SK-N-SH treated with all-trans-retinoic acid at 6 μM for 48 hours (cell line): ENCODE measurements at regions not wholly inside any gene's neighbourhood (a gene's known extent, or its start where the extent isn't known, plus 50 kb on each side); places are given as distances from the start of the nearest gene placed in this dataset.

Experiments
- ATAC-seq: fragments of 200-7000 bp; cut with Tn5 transposase; 3 replicates; pipeline ENCODE4 v1.9.1; 2020; ENCODE audit warnings: mild to moderate bottlenecking, moderate library complexity
- ARNTL ChIP-seq: fragments of 450-650 bp; formaldehyde crosslinking; IDR thresholded peaks from 2 replicates; pipeline ENCODE4 v1.5.0; 2020; ENCODE audit warnings: low read depth, mild to moderate bottlenecking, moderate library complexity, borderline replicate concordance
- BACH2 ChIP-seq: fragments of 250-450 bp; sonication (Bioruptor Pico); IDR thresholded peaks from 2 replicates; pipeline ENCODE4 v1.9.0; 2021; ENCODE audit warnings: mild to moderate bottlenecking, borderline replicate concordance
- ESRRG ChIP-seq: fragments of 250-450 bp; sonication (Bioruptor Pico); IDR thresholded peaks from 2 replicates; pipeline ENCODE4 v1.6.1; 2021; ENCODE audit warnings: mild to moderate bottlenecking
- GLIS3 ChIP-seq: fragments of 250-450 bp; sonication (Bioruptor Pico); IDR thresholded peaks from 2 replicates; pipeline ENCODE4 v1.5.0; 2020; ENCODE audit warnings: mild to moderate bottlenecking, moderate library complexity
- OSR1 ChIP-seq: fragments of 250-450 bp; sonication (Bioruptor Pico); IDR thresholded peaks from 2 replicates; pipeline ENCODE4 v1.8.0; 2022; ENCODE audit warnings: moderate library complexity, mild to moderate bottlenecking, inconsistent platforms
- RARB ChIP-seq: fragments of 250-450 bp; sonication (Bioruptor Pico); IDR thresholded peaks from 2 replicates; pipeline ENCODE4 v1.8.0; 2021; ENCODE audit warnings: mild to moderate bottlenecking, moderate library complexity
- TCF4 ChIP-seq: fragments of 250-450 bp; sonication (Bioruptor Pico); IDR thresholded peaks from 2 replicates; pipeline ENCODE4 v1.8.0; 2021; ENCODE audit warnings: mild to moderate bottlenecking, moderate library complexity, borderline replicate concordance
- TOX ChIP-seq: fragments of 250-450 bp; sonication (Bioruptor Pico); IDR thresholded peaks from 2 replicates; pipeline ENCODE4 v1.8.0; 2021; ENCODE audit warnings: mild to moderate bottlenecking, moderate library complexity, borderline replicate concordance
- ZC3H10 ChIP-seq: fragments of 250-450 bp; sonication (Bioruptor Pico); IDR thresholded peaks from 2 replicates; pipeline ENCODE4 v1.5.1; 2021; ENCODE audit warnings: mild to moderate bottlenecking, moderate library complexity
- ZFP3 ChIP-seq: fragments of 250-450 bp; sonication (Bioruptor Pico); IDR thresholded peaks from 2 replicates; pipeline ENCODE4 v1.5.0; 2020; ENCODE audit warnings: mild to moderate bottlenecking, moderate library complexity
- ZFP30 ChIP-seq: fragments of 450-650 bp; formaldehyde crosslinking; IDR thresholded peaks from 2 replicates; pipeline ENCODE4 v1.5.0; 2022; ENCODE audit warnings: mild to moderate bottlenecking, moderate library complexity
- ZNF565 ChIP-seq: fragments of 450-650 bp; formaldehyde crosslinking; conservative IDR thresholded peaks from 2 replicates; pipeline ENCODE4 v1.5.0; 2020; ENCODE audit warnings: low read depth, mild to moderate bottlenecking, moderate library complexity
- ZNF70 ChIP-seq: fragments of 450-650 bp; formaldehyde crosslinking; IDR thresholded peaks from 2 replicates; pipeline ENCODE4 v1.5.0; 2020; ENCODE audit warnings: mild to moderate bottlenecking, moderate library complexity
- TF ChIP-seq, protein P1 (sequence below): fragments of 250-450 bp; sonication (Bioruptor Pico); IDR thresholded peaks from 2 replicates; pipeline ENCODE4 v1.5.0; 2020; ENCODE audit warnings: mild to moderate bottlenecking, moderate library complexity
- TF ChIP-seq, protein P2 (sequence below): fragments of 250-450 bp; sonication (Bioruptor Pico); IDR thresholded peaks from 2 replicates; pipeline ENCODE4 v1.5.1; 2020; ENCODE audit warnings: low read depth, mild to moderate bottlenecking, moderate library complexity
- TF ChIP-seq, protein P3 (sequence below): fragments of 250-450 bp; sonication (Bioruptor Pico); IDR thresholded peaks from 2 replicates; pipeline ENCODE4 v1.5.1; 2021; ENCODE audit warnings: mild to moderate bottlenecking, moderate library complexity
- TF ChIP-seq, protein P4 (sequence below): fragments of 250-450 bp; sonication (Bioruptor Pico); IDR thresholded peaks from 2 replicates; pipeline ENCODE4 v1.8.0; 2020; ENCODE audit warnings: mild to moderate bottlenecking, moderate library complexity, borderline replicate concordance

DNA sequence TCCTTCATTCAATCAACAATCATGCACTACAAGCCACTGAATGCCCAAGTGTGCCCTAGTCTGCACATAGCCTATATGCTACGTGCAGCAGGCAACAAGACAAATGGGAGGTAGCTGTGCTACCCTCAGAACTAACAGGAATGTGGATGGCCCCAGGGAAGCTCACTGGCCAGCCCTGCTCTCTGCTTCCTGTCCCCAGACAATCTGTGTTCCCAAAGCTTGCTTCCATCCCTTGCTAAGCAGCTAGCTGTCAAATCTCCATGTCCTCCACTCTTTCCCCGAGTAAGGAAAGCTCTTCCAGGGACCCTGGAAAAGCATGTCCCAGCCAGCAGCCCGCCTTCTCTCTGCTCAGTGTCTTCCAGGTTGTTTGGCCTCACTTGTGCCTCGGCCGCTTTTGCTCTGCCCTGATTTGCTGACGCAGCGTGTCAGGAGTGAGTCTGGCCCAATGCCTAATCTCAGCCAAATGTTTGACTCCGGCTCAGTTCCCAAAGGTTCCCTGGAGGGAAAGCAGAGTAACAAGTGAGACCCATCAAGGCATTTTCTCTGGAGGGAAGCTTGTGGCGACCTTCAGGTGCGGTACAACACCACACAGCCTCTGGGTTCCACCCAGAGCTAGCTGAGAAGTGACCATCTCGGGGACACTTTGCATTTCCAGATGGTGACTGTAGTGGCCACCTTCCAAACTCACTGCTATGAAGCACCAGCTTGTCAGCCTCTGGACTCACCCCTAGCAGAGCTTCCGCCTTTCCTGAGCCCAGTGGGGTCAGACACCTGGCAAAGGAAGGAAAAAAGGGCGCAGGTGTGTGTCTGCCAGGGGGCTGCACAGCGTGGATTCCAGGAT, 243.4 kb downstream of the RHOU start:
- TF ChIP-seq ARNTL (CRISPR knock-in tag) (no peak), TCF4 (no peak), ZC3H10 (CRISPR knock-in tag) (no peak), ZNF565 (CRISPR knock-in tag) (no peak), TOX (CRISPR knock-in tag) (no peak), ZFP3 (CRISPR knock-in tag) (no peak), GLIS3 (no peak), ZNF70 (no peak), OSR1 (CRISPR knock-in tag) (no peak), RARB (CRISPR knock-in tag) (no peak), BACH2 (CRISPR knock-in tag) (no peak), ESRRG (CRISPR knock-in tag) (no peak), ZFP30 (CRISPR knock-in tag) (no peak)
- TF ChIP-seq, protein P1, sequence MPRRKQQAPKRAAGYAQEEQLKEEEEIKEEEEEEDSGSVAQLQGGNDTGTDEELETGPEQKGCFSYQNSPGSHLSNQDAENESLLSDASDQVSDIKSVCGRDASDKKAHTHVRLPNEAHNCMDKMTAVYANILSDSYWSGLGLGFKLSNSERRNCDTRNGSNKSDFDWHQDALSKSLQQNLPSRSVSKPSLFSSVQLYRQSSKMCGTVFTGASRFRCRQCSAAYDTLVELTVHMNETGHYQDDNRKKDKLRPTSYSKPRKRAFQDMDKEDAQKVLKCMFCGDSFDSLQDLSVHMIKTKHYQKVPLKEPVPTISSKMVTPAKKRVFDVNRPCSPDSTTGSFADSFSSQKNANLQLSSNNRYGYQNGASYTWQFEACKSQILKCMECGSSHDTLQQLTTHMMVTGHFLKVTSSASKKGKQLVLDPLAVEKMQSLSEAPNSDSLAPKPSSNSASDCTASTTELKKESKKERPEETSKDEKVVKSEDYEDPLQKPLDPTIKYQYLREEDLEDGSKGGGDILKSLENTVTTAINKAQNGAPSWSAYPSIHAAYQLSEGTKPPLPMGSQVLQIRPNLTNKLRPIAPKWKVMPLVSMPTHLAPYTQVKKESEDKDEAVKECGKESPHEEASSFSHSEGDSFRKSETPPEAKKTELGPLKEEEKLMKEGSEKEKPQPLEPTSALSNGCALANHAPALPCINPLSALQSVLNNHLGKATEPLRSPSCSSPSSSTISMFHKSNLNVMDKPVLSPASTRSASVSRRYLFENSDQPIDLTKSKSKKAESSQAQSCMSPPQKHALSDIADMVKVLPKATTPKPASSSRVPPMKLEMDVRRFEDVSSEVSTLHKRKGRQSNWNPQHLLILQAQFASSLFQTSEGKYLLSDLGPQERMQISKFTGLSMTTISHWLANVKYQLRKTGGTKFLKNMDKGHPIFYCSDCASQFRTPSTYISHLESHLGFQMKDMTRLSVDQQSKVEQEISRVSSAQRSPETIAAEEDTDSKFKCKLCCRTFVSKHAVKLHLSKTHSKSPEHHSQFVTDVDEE = no peak
- TF ChIP-seq, protein P2, sequence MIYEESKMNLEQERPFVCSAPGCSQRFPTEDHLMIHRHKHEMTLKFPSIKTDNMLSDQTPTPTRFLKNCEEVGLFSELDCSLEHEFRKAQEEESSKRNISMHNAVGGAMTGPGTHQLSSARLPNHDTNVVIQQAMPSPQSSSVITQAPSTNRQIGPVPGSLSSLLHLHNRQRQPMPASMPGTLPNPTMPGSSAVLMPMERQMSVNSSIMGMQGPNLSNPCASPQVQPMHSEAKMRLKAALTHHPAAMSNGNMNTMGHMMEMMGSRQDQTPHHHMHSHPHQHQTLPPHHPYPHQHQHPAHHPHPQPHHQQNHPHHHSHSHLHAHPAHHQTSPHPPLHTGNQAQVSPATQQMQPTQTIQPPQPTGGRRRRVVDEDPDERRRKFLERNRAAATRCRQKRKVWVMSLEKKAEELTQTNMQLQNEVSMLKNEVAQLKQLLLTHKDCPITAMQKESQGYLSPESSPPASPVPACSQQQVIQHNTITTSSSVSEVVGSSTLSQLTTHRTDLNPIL (CRISPR knock-in tag) = no peak
- TF ChIP-seq, protein P3, sequence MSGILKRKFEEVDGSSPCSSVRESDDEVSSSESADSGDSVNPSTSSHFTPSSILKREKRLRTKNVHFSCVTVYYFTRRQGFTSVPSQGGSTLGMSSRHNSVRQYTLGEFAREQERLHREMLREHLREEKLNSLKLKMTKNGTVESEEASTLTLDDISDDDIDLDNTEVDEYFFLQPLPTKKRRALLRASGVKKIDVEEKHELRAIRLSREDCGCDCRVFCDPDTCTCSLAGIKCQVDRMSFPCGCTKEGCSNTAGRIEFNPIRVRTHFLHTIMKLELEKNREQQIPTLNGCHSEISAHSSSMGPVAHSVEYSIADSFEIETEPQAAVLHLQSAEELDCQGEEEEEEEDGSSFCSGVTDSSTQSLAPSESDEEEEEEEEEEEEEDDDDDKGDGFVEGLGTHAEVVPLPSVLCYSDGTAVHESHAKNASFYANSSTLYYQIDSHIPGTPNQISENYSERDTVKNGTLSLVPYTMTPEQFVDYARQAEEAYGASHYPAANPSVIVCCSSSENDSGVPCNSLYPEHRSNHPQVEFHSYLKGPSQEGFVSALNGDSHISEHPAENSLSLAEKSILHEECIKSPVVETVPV (CRISPR knock-in tag) = no peak
- TF ChIP-seq, protein P4, sequence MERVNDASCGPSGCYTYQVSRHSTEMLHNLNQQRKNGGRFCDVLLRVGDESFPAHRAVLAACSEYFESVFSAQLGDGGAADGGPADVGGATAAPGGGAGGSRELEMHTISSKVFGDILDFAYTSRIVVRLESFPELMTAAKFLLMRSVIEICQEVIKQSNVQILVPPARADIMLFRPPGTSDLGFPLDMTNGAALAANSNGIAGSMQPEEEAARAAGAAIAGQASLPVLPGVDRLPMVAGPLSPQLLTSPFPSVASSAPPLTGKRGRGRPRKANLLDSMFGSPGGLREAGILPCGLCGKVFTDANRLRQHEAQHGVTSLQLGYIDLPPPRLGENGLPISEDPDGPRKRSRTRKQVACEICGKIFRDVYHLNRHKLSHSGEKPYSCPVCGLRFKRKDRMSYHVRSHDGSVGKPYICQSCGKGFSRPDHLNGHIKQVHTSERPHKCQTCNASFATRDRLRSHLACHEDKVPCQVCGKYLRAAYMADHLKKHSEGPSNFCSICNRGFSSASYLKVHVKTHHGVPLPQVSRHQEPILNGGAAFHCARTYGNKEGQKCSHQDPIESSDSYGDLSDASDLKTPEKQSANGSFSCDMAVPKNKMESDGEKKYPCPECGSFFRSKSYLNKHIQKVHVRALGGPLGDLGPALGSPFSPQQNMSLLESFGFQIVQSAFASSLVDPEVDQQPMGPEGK = no peak
- ATAC-seq = no peak; the same call in 2 of the 3 replicates

DNA sequence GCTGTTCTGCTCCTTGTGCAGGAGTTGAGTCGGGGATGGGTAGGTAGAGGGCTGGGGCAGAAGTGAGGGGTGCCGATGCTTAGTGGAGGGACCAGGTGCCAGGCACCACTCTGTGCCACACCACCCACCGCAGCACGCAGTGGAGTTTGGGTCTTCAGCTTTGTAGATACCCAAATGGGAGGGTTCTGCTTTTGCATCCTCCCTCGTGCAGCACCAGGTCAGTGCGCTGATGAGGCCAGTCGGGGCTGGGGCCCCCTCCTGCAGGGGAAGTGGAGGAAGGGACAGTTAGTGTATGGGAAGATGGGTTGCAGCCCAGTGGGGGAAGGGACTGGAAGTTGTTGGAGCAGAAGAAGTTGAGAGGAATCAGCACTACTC, 244.0 kb downstream of the RHOU start:
- no peak for TF ChIP-seq ARNTL (CRISPR knock-in tag)
- TF ChIP-seq RARB (CRISPR knock-in tag) = no peak
- no peak for TF ChIP-seq ZC3H10 (CRISPR knock-in tag)
- TF ChIP-seq, protein P2 (CRISPR knock-in tag) = no peak
- no peak for TF ChIP-seq OSR1 (CRISPR knock-in tag)
- TF ChIP-seq BACH2 (CRISPR knock-in tag) = no peak
- ATAC-seq = no peak

DNA sequence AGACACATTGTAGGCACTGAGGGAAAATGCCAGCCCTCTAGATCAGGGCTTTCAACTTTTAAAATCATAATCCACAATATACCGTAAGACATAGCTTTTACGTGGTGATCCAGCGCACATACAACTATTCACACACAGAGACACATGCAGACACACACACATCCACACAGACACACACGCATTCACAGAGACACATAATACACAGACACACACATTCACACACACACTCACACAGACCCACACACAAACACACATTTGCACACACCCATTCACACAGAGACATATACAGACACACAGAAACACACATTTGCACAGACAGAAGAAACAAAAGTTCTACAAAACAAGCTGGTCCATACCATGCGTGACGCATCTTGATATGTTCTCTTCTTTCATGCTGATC, 244.5 kb downstream of the RHOU start:
- ATAC-seq = no peak
- TF ChIP-seq, protein P2 (CRISPR knock-in tag) = no peak
- no peak for TF ChIP-seq ZNF70
